ENCODE measurements at regions not wholly inside any gene's neighbourhood (a gene's known extent, or its start where the extent isn't known, plus 50 kb on each side); places are given as distances from the start of the nearest gene placed in this dataset.
"Not testable (repeated sequence)": the region's sequence is repeated elsewhere in the genome, so short reads cannot be mapped to it uniquely, and the experiment has no call there.

DNA sequence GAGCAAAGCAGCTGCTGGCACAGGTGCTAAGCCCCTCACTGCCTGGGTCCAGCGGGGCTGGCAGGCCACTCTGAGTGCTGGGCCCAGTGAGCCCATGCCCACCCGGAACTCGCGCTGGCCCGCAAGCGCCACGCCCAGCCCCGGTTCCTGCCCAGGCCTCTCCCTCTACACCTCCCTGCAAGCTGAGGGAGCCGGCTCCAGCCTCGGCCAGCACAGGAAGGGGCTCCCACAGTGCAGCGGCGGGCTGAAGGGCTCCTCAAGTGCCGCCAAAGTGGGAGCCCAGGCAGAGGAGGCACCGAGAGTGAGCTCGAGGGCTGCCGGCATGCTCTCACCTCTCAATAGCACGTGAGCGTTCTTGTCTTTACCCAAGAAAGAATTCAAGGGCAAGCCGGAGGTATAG, 219.5 kb upstream of the FRG2C start:
- not testable (repeated sequence) for DNase-seq (ENCODE audit: low read depth in 2 of 2)

DNA sequence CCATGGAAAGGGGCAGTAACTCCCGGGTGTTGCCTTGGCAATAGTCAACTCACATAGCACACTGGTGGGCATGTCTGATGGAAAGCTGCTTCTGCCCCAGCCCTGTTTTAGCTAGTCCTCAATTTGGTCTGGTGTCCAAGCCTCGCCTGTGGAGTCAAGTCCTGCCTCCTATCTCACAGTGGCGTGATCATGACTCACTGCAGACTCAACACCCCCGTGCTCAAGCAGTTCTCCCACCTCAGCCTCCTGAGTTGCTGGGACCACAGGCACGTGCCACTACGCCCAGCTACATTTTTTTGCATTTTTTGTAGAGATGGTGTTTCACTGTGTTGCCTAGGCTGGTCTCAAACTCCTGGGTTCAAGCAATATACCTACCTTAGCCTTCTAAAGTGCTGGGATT, 218.9 kb upstream of the FRG2C start:
- DNase-seq (ENCODE audit: low read depth in 2 of 2) = not testable (repeated sequence)

DNA sequence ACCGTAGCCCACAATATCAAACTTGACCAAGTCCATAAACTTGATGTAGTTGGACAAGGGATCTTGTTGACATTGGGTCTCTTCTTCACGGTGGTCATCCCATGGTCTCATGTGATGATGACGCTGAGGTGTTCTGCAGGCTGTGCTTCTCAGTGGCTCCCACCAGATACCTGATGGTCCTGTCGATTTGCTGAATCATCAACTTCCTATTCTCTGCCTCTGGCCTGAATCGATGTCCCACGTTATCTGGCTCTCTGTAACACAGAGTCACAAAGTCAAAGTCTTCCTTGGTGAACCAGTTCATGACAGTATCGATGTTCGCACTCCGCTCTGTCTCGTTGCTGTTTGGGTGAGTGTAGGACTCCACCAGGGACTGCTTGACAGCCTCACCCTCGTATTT, 217.2 kb upstream of the FRG2C start:
- not testable (repeated sequence) for DNase-seq (ENCODE audit: low read depth in 2 of 2)

DNA sequence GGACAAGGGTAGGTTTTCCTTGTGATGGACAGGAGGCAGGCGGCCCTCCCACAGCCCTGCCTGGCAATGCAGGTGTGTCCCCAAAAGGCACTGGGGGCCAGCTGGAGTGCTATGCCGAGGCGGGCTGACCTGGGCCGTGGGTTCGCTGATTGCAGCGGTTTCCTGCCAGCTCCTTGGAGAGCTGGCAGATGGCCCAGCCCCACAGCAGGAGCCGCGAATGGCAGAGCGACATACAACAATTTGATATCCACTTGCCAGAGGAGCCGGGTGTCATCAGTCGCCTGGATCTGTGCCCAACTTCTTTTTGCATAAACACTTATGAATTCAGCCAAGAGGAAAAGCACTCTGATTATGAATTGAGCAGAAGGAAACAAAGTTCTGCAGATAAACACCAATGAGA, 210.8 kb upstream of the FRG2C start:
- DNase-seq (ENCODE audit: low read depth in 2 of 2) = not testable (repeated sequence)

DNA sequence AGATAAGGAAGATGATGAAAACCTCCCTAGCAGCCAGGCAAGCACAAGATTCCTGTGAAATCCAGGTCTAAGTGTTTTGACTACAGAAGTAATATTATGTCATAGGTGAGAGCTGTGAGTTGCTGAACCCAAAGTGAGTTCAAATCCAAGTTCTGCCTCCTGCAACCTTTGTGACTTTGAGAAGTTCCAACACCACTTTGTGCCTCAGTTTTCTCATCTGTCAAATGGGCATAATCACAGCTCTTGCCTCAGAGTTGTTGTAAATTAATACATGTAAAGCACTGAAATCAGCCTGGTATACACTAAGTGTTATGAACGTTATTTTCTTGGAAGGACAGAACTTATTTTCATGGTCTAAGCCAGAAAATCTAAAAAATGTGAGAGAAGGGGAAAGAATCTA, 210.3 kb upstream of the FRG2C start:
- DNase-seq (ENCODE audit: low read depth in 2 of 2) = not testable (repeated sequence)

DNA sequence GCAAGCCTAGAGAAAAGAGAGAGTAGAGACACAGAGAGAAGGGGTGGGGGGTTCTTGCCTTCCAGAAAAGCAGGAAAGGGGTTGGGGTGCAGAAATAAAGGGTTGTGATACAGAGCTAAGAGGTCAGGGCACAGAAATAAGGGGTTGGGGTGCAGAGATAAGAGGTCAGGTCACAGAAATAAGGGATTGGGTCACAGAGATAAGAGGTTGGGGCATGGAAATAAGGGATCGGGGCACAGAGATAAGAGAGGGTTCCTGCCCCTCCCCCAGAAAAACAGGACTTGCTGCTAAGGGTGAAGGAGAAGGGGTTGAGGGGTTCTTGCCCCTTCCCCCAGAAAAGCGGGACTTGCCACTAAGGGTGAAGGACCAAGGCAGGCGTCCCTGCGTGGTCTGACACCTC, 189.6 kb upstream of the FRG2C start:
- DNase-seq (ENCODE audit: low read depth in 2 of 2) = not testable (repeated sequence)

DNA sequence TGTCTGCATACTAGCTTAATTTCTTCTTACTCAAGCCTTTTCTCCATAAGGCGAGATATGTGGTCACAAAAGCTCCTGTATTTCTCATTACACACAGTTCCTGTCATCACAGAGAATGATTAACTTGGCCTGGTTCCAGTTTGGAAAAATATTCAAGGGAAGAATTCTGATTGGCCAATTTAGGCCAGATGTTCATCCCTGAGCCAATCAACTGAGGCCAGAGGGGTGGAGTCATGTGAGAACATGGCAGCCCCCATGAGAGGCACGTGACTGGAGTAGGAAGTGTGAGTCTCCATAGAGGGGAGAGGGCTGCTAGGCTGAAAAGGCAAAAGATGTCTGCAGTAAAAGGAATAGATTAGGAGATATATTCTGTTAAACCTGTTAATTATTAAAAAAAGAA, 167.5 kb upstream of the FRG2C start:
- DNase-seq (ENCODE audit: low read depth in 2 of 2) = not testable (repeated sequence)

DNA sequence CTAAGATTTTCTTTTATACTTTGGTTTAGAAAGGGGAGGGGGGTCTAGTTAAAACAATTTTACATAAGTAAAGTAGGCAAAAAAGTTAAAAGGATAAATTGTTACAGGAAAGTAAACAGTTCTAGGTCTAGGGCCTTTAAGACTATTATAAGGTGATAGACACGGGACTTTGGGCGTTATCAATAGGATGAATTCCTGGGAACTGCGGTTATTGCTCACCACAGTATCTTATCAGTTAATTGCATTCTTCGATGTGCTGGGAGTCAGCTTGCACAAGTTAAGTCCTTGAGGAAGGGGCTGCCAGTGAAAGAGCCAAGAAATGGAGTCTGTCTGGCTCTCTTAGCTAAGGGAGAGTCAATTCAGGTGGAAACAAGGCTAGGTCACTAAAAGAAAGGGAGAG, 163.8 kb upstream of the FRG2C start:
- not testable (repeated sequence) for DNase-seq (ENCODE audit: low read depth in 2 of 2)

DNA sequence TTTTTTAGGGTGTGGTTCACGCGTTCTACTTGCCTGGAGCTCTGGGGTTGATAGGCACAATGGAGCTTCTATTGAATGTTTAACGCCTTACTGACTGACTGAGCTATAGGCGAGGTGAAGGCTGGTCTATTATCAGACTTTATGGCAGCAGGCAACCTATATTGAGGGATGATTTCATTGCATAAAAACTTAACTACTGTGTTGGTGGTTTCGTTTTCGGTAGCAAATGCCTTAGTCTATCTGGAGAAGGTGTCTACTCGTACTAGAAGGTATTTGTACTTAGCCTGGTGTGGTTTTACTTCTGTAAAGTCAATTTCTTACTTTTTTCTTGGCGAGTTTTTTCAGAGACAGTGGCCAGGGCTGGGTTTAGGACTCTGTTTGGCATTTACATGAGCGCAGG, 162.0 kb upstream of the FRG2C start:
- DNase-seq (ENCODE audit: low read depth in 2 of 2) = not testable (repeated sequence)

DNA sequence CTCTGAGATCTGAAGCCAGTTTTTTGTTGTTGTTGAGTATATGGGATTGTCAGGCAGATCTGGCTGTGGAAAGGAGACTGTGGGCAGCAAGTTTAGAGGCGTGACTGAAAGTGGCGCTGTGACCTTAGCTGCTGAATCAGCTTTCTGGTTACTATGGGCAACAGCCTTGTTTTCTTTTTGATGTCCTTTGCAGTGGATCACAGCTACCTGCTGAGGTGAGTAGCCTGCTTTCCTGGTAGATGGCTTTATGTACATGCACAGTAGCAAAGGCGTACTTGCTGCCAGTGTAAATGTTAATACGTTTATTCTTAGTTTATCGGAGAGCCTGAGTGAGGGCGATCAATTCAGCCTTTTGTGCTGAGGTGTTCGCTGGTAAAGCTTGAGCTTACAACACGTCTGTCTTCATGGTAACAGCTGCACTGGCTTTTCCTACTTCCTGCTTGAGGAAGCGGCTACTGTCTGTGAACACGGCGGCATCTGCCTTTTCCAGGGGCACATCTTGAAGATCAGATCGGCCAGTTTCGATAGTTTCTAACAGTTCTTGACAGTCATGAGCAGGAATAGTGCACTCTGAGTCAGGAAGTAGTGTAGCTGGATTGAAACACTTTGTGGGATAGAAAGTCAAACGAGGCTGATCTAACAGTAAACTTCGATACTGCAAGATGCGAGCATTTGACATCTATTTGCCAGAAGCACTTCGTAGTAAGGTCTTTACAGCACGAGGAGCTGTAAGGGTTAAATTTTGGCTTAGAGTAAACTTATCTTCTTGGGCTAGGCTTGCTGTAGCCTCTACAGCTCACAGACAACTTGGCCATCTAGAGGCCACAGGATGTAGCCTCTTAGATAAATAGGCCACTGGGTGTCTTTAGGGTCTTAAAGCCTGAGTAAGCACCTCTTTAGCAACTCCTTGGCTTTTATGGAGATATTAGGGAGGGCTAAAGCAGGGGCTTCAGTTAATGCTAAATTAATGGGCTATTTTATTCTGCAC, 161.1 kb upstream of the FRG2C start:
- not testable (repeated sequence) for DNase-seq (ENCODE audit: low read depth in 2 of 2)

DNA sequence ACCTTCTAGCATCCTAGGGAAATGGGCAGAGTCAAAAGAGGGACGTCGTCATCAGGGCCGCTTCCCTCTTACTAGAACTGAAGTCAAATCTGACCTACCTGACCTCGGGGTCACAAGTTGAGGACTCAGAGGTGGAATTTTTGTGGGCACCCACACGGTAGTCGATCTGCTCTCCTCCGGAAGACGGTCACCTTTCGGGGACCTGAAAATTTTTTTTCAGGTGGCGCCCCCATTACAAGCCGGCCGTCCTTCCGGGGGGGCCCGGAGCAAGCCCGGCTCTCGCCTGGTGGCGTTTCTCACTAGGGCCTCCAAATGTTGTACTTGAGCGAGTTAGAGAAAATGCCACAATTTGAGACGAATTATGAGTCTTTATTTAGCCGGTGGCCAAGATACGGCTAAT, 157.5 kb upstream of the FRG2C start:
- DNase-seq (ENCODE audit: low read depth in 2 of 2) = no peak

DNA sequence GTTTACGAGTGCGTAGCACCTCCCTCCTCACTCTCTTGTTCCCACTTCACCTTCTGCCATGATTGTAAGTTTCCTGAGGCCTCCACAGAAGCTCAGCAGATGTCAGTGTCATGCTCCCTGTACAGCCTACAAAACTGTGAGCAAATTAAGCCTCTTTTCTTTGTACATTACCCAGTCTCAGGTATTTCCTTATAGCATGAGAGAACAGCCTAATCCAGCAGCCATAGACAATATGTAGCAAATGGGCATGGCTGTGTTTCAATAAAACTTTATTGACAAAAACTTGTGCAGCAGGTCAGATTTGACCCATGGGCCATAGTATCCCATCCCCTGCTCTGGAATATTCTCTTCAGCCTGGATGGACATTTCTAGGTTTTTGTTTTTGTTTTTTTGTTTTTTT, 156.2 kb upstream of the FRG2C start:
- not testable (repeated sequence) for DNase-seq (ENCODE audit: low read depth in 2 of 2)

DNA sequence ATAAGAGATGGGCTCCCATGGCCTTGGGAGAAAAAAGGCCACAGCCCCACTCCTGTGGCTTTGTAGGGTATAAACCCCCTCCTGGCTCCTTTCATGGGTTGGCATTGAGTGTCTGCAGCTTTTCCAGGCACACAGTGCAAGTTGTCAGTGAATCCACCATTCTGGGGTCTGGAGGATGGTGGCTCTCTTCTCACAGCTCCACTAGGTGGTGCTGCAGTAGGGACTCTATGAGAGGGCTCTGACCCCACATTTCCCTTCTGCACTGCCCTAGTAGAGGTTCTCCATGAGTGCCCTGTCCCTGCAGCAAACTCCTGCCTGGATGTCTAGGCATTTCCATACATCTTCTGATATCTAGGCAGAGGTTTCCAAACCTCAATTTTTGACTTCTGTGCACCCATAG, 136.5 kb upstream of the FRG2C start:
- not testable (repeated sequence) for DNase-seq (ENCODE audit: low read depth in 2 of 2)

DNA sequence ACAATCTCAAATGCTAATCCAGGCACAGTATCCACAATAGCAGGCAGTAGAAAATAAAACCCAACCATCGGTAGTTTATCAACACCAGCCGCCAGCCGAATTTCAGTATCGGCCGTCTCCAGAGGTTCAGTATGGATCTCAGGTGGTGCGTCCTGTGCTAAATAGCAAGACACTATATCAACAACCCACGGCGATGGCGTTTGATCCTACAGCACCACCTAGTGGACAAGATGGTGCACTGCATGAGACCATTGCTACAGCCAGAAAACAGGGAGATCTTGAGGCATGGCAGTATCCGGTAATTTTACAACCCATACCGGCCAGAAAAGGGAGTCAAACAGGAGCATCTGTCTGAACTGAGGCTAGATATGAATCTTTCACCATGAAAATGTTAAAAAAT, 112.0 kb upstream of the FRG2C start:
- DNase-seq (ENCODE audit: low read depth in 2 of 2) = peak; percentile 1 to 8

DNA sequence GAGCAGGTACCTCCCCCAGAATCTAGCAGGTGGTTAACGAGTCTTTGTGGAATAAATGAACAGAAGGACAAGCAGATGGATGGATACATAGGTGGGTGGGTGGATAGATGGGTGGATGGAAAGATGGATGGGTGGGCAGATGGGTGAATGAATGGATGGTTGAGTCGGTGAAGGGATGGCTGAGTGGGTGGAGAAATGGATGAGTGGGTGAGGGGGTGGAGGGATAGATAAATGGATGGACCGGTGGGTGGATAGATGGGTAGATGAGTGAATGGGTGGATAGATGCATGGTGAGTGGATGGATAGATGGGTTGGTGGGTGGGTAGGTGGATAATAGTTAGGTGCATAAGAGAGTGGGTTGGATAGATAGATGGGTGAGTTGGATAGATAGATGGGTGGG, 99.7 kb upstream of the FRG2C start:
- DNase-seq (ENCODE audit: low read depth in 2 of 2) = not testable (repeated sequence)

DNA sequence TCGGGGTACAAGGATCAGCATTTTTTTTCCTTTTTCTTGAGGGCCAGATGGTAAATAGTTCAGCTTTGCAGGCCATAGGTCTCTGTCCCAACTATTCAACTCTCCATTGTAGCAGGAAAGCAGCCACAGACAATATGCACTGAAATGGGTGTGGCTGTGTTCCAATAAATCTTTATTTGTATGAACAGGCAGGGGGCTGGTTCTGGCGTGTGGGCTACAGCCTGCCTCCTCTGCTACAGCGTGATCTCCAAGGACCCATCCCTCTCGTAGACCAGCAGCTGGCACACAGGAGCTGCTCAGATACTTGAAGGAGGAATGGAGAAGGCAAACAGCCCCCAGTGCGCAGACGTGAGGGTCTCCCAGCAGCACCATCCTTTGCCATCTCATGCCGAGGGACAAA, 91.8 kb upstream of the FRG2C start:
- DNase-seq (ENCODE audit: low read depth in 2 of 2) = not testable (repeated sequence)

DNA sequence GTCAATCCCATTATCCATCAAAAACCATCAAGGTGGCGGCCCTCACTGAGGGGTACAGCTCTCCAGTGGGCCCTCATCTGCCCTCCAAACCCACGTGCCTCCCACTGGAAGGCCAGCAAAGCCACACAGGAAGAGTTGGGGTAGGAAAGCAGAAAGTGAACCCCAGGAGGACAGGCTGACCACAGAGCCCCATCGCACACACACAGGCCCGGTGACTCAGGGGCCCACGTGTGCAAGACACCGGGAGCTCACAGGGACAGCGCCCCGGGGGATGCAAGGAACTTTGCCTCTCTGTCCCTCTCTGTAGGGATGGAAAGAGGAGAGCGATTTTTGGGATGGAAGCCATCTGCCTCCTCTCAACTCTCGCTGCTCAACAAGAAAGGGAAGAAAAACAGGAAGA, 85.0 kb upstream of the FRG2C start:
- not testable (repeated sequence) for DNase-seq (ENCODE audit: low read depth in 2 of 2)

DNA sequence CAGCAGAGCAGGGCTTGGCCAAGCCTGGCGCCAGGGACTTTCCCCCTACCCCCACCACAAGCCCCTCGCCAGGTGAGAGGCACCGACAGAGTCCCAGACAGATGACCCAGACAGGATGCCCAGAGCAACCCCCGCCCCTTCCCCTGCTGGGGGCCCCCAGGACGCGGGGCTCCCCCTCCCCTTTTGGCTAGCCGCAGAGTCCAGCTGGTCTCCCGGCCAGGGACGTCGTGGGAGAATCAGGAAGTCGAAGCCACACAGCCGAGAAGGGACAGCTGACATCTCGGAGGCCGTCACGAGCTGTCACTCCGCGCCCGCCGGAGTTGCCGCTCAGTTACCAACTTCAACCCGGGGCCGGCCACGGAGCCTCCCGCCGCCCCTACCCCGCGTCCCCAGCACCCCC, 84.6 kb upstream of the FRG2C start:
- DNase-seq (ENCODE audit: low read depth in 2 of 2) = not testable (repeated sequence)

DNA sequence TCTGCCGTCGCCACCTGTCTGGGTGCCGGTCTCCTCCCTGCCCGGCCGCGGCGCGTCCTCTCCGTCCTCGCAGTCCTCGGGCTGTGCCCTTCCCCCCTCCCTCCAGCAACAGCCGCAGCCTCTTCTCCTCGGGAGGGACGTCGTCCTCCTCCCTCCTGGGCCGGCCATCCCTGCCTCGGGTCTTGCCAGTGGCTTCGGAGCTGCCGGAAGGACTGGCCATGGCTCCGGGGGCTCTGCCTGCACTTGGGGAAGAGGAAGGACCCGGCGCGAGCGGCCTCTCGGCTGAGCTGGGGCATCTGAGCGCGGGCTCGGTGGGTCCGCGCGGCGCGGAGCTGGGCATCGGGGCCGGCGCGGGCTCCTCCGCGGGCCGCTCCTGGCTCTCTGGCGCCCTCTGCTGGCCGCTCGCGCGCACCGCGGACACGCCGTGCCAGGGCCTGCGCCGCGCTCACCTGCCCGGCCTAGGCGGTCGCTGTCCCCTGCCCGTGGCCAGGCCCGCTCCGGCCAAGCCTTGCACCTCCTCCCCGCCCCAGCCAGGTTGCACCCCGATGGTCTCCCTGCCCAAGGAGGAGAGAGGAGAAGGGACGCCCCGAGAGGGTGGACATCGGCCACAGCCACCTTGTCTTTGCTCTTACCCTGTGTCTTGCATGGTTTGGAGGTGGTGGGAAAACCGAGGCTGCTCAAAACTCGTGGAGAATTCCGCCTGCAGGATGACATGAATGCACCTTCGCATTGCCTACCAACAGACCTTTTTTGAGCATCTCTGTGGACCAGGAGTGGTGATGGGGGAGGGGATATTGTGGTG, 83.9 kb upstream of the FRG2C start:
- DNase-seq (ENCODE audit: low read depth in 2 of 2) = peak; percentile 17 to 57

DNA sequence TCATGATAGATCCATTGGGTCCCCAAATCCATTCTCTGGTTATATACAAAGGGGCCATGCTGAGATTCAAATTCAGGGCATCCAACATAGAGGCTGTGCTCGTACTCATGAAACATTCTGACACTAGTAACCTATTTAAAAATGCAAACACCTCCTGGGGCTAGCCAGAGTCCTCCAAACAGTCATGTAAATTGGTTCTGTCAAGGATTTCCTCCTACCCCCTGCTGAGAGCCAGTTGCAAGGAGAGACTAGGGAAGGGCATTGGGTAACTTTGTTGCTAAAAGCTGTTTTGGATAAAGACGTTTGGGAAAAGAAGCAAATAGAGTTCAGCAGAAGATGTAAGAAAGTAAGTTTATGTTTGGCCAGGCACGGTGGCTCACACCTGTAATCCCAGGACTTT, 81.6 kb upstream of the FRG2C start:
- not testable (repeated sequence) for DNase-seq (ENCODE audit: low read depth in 2 of 2)

DNA sequence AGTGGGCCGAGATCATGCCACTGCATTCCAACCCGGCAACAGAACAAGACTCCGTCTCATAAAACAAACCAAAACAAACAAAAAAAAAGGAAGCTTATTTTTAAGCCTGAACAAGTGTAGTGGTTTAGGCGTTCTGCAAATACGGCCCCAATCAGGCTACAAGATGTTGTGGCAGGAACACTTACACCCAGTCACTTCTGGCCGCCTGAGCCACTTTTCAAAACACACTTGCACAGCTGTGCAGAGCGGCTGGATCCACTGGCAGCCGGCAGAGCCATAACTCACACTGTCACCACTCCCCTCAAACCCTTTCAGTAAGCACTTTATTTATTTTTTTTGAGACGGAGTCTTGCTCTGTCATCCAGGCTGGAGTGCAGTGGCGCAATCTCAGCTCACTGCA, 81.0 kb upstream of the FRG2C start:
- DNase-seq (ENCODE audit: low read depth in 2 of 2) = not testable (repeated sequence)

DNA sequence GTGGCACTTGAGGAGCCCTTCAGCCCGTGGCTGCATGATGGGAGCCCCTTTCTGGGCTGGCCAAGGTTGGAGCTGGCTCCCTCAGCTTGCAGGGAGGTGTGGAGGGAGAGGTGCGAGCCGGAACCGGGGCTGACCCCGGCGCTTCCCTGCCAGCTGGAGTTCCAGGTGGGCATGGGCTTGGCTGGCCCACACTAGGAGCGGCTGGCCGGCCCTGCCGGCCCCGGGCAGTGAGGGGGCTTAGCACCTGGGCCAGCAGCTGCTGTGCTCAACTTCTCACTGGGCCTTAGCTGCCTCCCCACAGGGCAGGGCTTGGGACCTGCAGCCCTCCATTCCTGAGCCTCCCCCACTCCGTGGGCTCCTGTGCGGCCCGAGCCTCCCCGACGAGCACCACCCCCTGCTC, 76.4 kb upstream of the FRG2C start:
- not testable (repeated sequence) for DNase-seq (ENCODE audit: low read depth in 2 of 2)

DNA sequence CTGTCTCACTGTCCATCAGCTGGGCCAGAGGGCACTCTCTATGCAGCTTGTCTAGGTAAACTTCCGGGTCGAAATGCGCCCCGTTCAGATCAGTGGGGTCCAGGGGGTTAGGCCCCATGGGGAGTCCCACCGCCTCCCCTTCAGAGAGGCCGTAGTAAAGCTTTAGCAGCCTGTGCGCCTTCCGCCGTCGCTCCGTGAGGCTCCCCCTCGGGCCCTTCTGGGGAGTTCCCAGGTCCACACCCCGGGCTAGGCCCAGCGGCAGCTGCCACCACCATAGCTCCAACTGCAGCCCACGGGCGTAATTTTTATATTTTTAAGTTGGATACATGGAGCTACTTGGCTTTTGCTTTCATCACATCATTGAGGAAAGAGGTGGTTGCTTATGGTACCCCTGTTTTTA, 73.7 kb upstream of the FRG2C start:
- not testable (repeated sequence) for DNase-seq (ENCODE audit: low read depth in 2 of 2)
